ENCODE measurements at regions not wholly inside any gene's neighbourhood (a gene's known extent, or its start where the extent isn't known, plus 50 kb on each side); places are given as distances from the start of the nearest gene placed in this dataset.

DNA sequence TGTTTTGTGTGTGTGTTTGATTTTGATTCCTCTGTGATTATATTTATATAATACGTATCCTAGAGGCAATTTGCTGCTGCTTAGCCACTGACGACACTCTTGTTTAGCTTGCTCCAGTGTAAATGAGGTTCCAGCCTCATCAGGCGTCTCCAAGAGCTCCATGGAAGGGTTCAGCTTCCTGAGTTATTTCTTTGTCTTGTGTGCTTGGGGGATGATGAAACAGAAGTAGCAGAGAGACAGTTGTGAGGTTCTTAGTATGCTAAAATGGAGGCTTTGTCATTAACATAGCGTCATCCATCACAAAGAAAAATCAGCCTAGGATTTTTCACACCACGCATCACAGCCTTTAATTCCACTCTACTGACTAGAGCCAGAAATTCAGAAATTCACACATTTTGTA lies 85.1 kb downstream of the KLF6 start:
- Mint-ChIP-seq H3K36me3 (no peaks in the 10 kb centered on the region), H3K9me3 (no peaks in the 10 kb centered on the region), H3K4me1 (peaks cover 11% of the 10 kb centered on the region), H3K27ac (no peak overlapping the region), H3K4me3 (no peak overlapping the region), H3K27me3 (ENCODE audit: low read depth) (no peaks in the 10 kb centered on the region)
- no peak for DNase-seq (ENCODE audit: low spot score in 2 of 2, unreplicated experiment in 2 of 2)
- TF ChIP-seq, protein P1, sequence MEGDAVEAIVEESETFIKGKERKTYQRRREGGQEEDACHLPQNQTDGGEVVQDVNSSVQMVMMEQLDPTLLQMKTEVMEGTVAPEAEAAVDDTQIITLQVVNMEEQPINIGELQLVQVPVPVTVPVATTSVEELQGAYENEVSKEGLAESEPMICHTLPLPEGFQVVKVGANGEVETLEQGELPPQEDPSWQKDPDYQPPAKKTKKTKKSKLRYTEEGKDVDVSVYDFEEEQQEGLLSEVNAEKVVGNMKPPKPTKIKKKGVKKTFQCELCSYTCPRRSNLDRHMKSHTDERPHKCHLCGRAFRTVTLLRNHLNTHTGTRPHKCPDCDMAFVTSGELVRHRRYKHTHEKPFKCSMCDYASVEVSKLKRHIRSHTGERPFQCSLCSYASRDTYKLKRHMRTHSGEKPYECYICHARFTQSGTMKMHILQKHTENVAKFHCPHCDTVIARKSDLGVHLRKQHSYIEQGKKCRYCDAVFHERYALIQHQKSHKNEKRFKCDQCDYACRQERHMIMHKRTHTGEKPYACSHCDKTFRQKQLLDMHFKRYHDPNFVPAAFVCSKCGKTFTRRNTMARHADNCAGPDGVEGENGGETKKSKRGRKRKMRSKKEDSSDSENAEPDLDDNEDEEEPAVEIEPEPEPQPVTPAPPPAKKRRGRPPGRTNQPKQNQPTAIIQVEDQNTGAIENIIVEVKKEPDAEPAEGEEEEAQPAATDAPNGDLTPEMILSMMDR (IDR thresholded peaks at IDR 0.05; ENCODE audit: unreplicated experiment): no peak

DNA sequence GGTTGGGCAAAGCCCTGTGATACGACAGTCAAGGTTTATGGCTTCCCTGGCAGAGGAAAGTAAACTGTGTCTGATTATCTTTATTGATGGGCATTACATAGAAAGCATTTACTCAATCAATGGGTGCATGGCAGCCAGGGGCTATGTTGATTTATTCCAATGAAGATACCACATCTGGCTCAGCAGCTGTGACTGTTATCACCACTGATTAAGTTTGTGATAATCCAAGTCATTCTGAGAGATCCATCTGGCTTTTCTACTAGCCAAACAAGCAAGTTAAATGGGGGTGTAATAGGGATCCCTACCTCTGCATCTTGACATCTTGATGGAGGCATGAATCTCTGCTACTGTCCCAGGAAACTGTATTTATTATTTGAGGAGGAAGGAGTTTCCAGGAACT lies 86.7 kb downstream of the KLF6 start:
- H3K36me3 Mint-ChIP-seq: no peaks in the 10 kb centered on the region
- TF ChIP-seq, protein P1 (IDR thresholded peaks at IDR 0.05; ENCODE audit: unreplicated experiment): no peak
- no peak for DNase-seq (ENCODE audit: low spot score in 2 of 2, unreplicated experiment in 2 of 2)
- no peak overlapping the region for H3K4me3 Mint-ChIP-seq
- H3K9me3 Mint-ChIP-seq: no peaks in the 10 kb centered on the region
- peaks cover 12% of the 10 kb centered on the region for H3K4me1 Mint-ChIP-seq
- H3K27me3 Mint-ChIP-seq (ENCODE audit: low read depth): no peaks in the 10 kb centered on the region
- H3K27ac Mint-ChIP-seq: no peak overlapping the region

DNA sequence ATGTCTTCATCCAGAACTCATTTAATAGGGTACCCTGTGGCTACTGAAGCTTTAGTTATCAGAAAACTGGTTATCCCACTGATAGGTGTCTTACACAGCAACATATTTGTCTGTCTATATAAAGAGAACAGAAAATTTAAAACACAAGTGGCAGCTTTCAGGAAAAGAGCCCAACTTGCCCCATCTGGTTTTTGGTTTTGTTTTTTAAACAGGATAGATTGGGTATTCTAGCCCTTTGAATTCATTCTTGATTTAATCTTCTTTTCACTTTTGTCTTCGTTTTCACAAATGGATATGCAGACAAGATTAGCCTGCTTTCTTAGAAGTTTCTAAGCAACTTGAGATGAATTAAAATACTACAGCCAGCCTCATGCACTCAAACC lies 91.3 kb downstream of the KLF6 start:
- no peak overlapping the region for H3K27ac Mint-ChIP-seq
- TF ChIP-seq, protein P1 (IDR thresholded peaks at IDR 0.05; ENCODE audit: unreplicated experiment): no peak
- no peaks in the 10 kb centered on the region for H3K27me3 Mint-ChIP-seq (ENCODE audit: low read depth)
- H3K4me3 Mint-ChIP-seq: no peak overlapping the region
- DNase-seq (ENCODE audit: low spot score in 2 of 2, unreplicated experiment in 2 of 2): no peak
- peaks cover 16% of the 10 kb centered on the region for H3K4me1 Mint-ChIP-seq
- H3K36me3 Mint-ChIP-seq: no peaks in the 10 kb centered on the region
- H3K9me3 Mint-ChIP-seq: no peaks in the 10 kb centered on the region

DNA sequence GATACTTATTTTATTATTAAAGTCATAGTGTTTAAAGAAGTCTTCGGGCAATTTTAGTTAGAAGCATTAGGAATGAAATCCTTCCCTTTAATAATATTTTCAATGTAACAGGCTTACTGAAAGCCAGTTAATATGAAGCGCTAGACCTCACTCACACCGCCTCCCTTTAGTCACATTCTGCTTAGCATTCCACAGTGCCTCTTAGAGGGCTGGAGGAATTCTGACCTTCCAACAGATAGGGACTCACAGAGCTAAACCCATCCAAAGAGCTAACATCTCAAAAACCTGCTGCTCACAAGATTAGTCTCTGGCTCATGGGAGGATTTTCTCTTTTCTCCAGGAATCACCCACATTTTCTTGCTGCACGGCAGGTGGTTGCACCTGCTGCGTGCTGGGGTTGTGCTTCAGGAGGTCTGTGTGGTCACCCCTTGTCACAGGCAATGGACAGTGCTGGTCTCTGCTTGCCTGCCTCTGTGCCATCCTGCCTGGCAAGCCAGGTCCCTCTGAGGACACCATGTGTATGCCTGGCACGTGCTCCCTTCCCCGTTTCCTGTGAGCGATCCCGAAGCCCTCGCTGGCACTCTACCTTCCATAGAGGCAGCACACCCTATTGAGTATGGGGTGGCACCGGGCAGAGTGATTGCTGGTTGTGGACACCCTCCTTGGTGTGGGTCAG lies 91.8 kb downstream of the KLF6 start:
- DNase-seq (ENCODE audit: low spot score in 2 of 2, unreplicated experiment in 2 of 2): no peak
- H3K27ac Mint-ChIP-seq: no peak overlapping the region
- no peak overlapping the region for H3K4me3 Mint-ChIP-seq
- TF ChIP-seq, protein P1 (IDR thresholded peaks at IDR 0.05; ENCODE audit: unreplicated experiment): no peak
- no peaks in the 10 kb centered on the region for H3K9me3 Mint-ChIP-seq
- H3K4me1 Mint-ChIP-seq: peaks cover 16% of the 10 kb centered on the region
- no peaks in the 10 kb centered on the region for H3K36me3 Mint-ChIP-seq
- H3K27me3 Mint-ChIP-seq (ENCODE audit: low read depth): no peaks in the 10 kb centered on the region

DNA sequence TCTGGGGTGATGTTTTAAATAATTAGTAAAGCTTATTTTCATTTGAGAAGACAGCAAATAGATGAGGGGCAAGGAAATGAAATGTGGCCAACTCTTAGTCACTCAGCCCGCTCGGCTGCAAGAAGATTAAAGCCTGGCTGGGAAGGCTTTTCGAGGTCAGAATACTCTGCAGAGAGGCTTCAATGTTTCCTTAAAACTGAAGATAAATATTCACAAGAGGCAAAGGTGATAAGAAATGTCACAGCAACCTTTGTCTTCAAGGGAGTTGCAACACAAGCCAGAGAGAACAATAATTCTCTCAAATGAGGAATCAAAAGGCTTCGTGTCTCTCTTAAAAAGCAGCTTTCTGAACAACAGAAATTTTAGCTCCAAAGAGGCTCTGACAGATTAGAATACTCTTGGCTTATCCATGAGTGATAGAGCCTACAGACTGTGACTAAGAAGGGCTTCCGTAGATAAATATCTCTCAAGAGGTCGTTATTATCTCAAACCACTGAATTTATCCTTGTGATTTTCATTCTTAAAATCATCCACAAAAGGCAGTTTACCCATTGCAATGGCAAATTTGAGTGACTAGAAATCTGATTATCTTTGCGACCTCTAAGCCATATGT lies 92.5 kb downstream of the KLF6 start:
- TF ChIP-seq, protein P1 (IDR thresholded peaks at IDR 0.05; ENCODE audit: unreplicated experiment): no peak
- Mint-ChIP-seq H3K27ac (no peak overlapping the region), H3K4me1 (peaks cover 16% of the 10 kb centered on the region), H3K27me3 (ENCODE audit: low read depth) (no peaks in the 10 kb centered on the region), H3K9me3 (no peaks in the 10 kb centered on the region), H3K4me3 (no peak overlapping the region), H3K36me3 (no peaks in the 10 kb centered on the region)
- no peak for DNase-seq (ENCODE audit: low spot score in 2 of 2, unreplicated experiment in 2 of 2)

Measured in mesothelial cell of epicardium (in vitro differentiated cells).